SU-DHL-6 (cell line): ENCODE measurements at regions not wholly inside any gene's neighbourhood (a gene's known extent, or its start where the extent isn't known, plus 50 kb on each side); places are given as distances from the start of the nearest gene placed in this dataset.

Source experiments
- H2AFZ ChIP-seq: fragments of 200-600 bp; sonication (generic); 2 replicates; pipeline ENCODE4 v1.6.1; 2014; ENCODE audit warnings: low read depth, mild to moderate bottlenecking, moderate library complexity, mixed read lengths, antibody characterized with exemption, low read length; ENCODE audit not compliant: severe bottlenecking
- H3F3A ChIP-seq: fragments of 200-600 bp; shearing (Covaris generic); 2 replicates; pipeline ENCODE4 v1.6.0; 2016; ENCODE audit warnings: antibody characterized with exemption, mild to moderate bottlenecking; ENCODE audit not compliant: insufficient read depth
- H3K27ac ChIP-seq: fragments of 200-600 bp; sonication (generic); 2 replicates; pipeline ENCODE4 v1.5.1; 2016; ENCODE audit warnings: low read depth, mild to moderate bottlenecking, low read length, moderate library complexity, mixed read lengths
- H3K27me3 ChIP-seq: fragments of 200-600 bp; sonication (generic), shearing (Covaris generic); 2 replicates; pipeline ENCODE4 v1.6.0; 2014; ENCODE audit warnings: mild to moderate bottlenecking, low read length
- H3K36me3 ChIP-seq: fragments of 200-600 bp; sonication (generic); 2 replicates; pipeline ENCODE4 v1.6.1; 2014; ENCODE audit warnings: mild to moderate bottlenecking, low read length, mixed read lengths
- H3K4me2 ChIP-seq: fragments of 300-600, 200-600 bp; shearing (Covaris generic), sonication (generic); 2 replicates; pipeline ENCODE4 v1.6.0; 2014; ENCODE audit warnings: low read length, low read depth, mild to moderate bottlenecking; ENCODE audit not compliant: poor library complexity, severe bottlenecking
- H3K4me3 ChIP-seq: fragments of 200-600 bp; sonication (generic); 2 replicates; pipeline ENCODE4 v1.5.1; 2014; ENCODE audit warnings: antibody characterized with exemption, low read length, mild to moderate bottlenecking, mixed read lengths; ENCODE audit not compliant: insufficient read depth, poor library complexity, severe bottlenecking
- H3K79me2 ChIP-seq: fragments of 200-600 bp; sonication (generic); 2 replicates; pipeline ENCODE4 v1.6.1; 2014; ENCODE audit warnings: mild to moderate bottlenecking, low read length, moderate library complexity; ENCODE audit not compliant: insufficient read depth
- H3K9ac ChIP-seq: fragments of 200-600 bp; sonication (generic); 2 replicates; pipeline ENCODE4 v1.7.0; 2014; ENCODE audit warnings: mild to moderate bottlenecking, low read length
- H3K9me2 ChIP-seq: fragments of 200-600 bp; sonication (generic); replicated peaks from 2 replicates; pipeline ENCODE4 v1.6.1; 2014; ENCODE audit warnings: low read length; ENCODE audit not compliant: insufficient read depth
- H3K9me3 ChIP-seq: fragments of 200-600 bp; sonication (generic); 2 replicates; pipeline ENCODE4 v1.6.1; 2014; ENCODE audit warnings: low read length, mixed read lengths; ENCODE audit not compliant: insufficient read depth
- H4K20me1 ChIP-seq: fragments of 200-600 bp; sonication (generic); 2 replicates; pipeline ENCODE4 v1.6.1; 2014; ENCODE audit warnings: low read depth, mild to moderate bottlenecking, antibody characterized with exemption, low read length, moderate library complexity, mixed read lengths
- CTCF ChIP-seq: fragments of 200-600 bp; sonication (generic); IDR thresholded peaks from one replicate; pipeline ENCODE4 v1.5.1; 2017; ENCODE audit warnings: antibody characterized with exemption, mild to moderate bottlenecking, low read length, moderate library complexity; ENCODE audit not compliant: insufficient read depth, poor library complexity, severe bottlenecking
- EZH2phosphoT487 ChIP-seq: fragments of 200-600 bp; sonication (generic), shearing (Covaris generic); conservative IDR thresholded peaks from 2 replicates; pipeline ENCODE4 v1.6.1; 2018; ENCODE audit warnings: mild to moderate bottlenecking, antibody characterized with exemption, low read length, moderate library complexity, mixed read lengths

- H3K9me3 ChIP-seq: no peaks in the 10 kb centered on the region
- H3K4me2 ChIP-seq: no peak overlapping the region
- H3K9ac ChIP-seq: no peak overlapping the region
- H4K20me1 ChIP-seq: no peaks in the 10 kb centered on the region
- no peaks in the 10 kb centered on the region for H3K27me3 ChIP-seq
- no peak for TF ChIP-seq CTCF
- TF ChIP-seq EZH2phosphoT487: no peak
- H3K36me3 ChIP-seq: no peaks in the 10 kb centered on the region
- H3K9me2 ChIP-seq: no peaks in the 10 kb centered on the region
- H3K4me3 ChIP-seq: no peak overlapping the region
- H3K27ac ChIP-seq: no peak overlapping the region
- H3K79me2 ChIP-seq: no peaks in the 10 kb centered on the region
- H2AFZ ChIP-seq: no peak overlapping the region
- H3F3A ChIP-seq: no peaks in the 10 kb centered on the region
These were observed 581.5 kb upstream of the B3GALT2 start for GRCh38 chr1:193767886-193768285.

DNA sequence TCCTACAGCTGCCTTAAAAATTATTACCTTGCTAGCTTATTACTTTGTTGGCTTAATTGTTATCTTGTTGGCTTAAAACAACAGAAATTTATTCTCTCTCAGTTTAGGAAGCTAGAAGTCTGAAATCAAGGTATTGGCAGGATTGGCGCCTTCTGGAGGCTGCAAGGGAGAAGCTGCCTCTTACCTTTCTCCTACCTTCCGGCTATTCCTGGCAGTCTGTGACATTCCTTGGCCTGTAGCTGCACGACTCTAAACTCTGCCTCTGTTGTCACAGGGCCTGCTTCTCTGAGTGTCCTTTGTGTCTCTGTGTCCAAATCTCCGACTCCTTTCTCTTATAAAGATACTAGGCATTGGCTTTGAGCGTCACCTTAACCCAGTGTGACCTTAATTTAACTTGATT is 579.9 kb upstream of the B3GALT2 start:
- Histone ChIP-seq H3K36me3 (no peaks in the 10 kb centered on the region), H3K9me3 (no peaks in the 10 kb centered on the region), H3K9me2 (no peaks in the 10 kb centered on the region), H4K20me1 (no peaks in the 10 kb centered on the region), H3K4me3 (no peak overlapping the region), H2AFZ (no peak overlapping the region), H3K27ac (no peak overlapping the region), H3F3A (no peaks in the 10 kb centered on the region), H3K4me2 (no peak overlapping the region), H3K9ac (no peak overlapping the region), H3K79me2 (no peaks in the 10 kb centered on the region), H3K27me3 (no peaks in the 10 kb centered on the region)
- TF ChIP-seq CTCF (no peak), EZH2phosphoT487 (no peak)

- Histone ChIP-seq H3K4me2 (no peak overlapping the region), H2AFZ (peak overlapping the region; percentile 27), H3K27me3 (no peaks in the 10 kb centered on the region), H3K79me2 (no peaks in the 10 kb centered on the region), H3K9ac (no peak overlapping the region), H3K4me3 (no peak overlapping the region), H3F3A (no peaks in the 10 kb centered on the region), H3K27ac (no peak overlapping the region), H3K9me2 (no peaks in the 10 kb centered on the region), H3K9me3 (no peaks in the 10 kb centered on the region), H3K36me3 (no peaks in the 10 kb centered on the region), H4K20me1 (no peaks in the 10 kb centered on the region)
- TF ChIP-seq EZH2phosphoT487: no peak
- no peak for TF ChIP-seq CTCF
These were observed 576.9 kb upstream of the B3GALT2 start for GRCh38 chr1:193763266-193763665.

- no peaks in the 10 kb centered on the region for H3K79me2 ChIP-seq
- H3K9ac ChIP-seq: no peak overlapping the region
- no peak overlapping the region for H3K27ac ChIP-seq
- H3K27me3 ChIP-seq: no peaks in the 10 kb centered on the region
- no peaks in the 10 kb centered on the region for H3K36me3 ChIP-seq
- no peak overlapping the region for H3K4me2 ChIP-seq
- no peaks in the 10 kb centered on the region for H3K9me2 ChIP-seq
- no peak overlapping the region for H3K4me3 ChIP-seq
- TF ChIP-seq CTCF (no peak), EZH2phosphoT487 (no peak)
- H4K20me1 ChIP-seq: no peaks in the 10 kb centered on the region
- no peaks in the 10 kb centered on the region for H3K9me3 ChIP-seq
- no peak overlapping the region for H2AFZ ChIP-seq
- H3F3A ChIP-seq: no peaks in the 10 kb centered on the region
These were observed 575.8 kb upstream of the B3GALT2 start for GRCh38 chr1:193762236-193762635.
